DND-41 (cell line): ENCODE measurements at regions not wholly inside any gene's neighbourhood (a gene's known extent, or its start where the extent isn't known, plus 50 kb on each side); places are given as distances from the start of the nearest gene placed in this dataset.
"Not testable (repeated sequence)": the region's sequence is repeated elsewhere in the genome, so short reads cannot be mapped to it uniquely, and the experiment has no call there.

Experiments
- ATAC-seq: fragments of 200-7000 bp; cut with Tn5 transposase; 3 replicates; pipeline ENCODE4 v1.9.1; 2021; ENCODE audit warnings: low read depth; ENCODE audit not compliant: insufficient read depth
- DNase-seq: peaks from one replicate; pipeline ENCODE4 v3.0.0-alpha.2; 2020
- H2AFZ ChIP-seq: 2 replicates; pipeline ENCODE4 v1.6.0; 2012; ENCODE audit warnings: low read depth, low read length
- H3K27ac ChIP-seq: 2 replicates; pipeline ENCODE4 v1.5.1; 2012; ENCODE audit warnings: low read length, inconsistent platforms
- H3K27me3 ChIP-seq: fragments of 200-600 bp; sonication (generic); 2 replicates; pipeline ENCODE4 v1.6.0; 2012; ENCODE audit warnings: low read length, mild to moderate bottlenecking, inconsistent platforms; ENCODE audit not compliant: insufficient read depth, poor library complexity
- H3K36me3 ChIP-seq: 2 replicates; pipeline ENCODE4 v1.5.1; 2012; ENCODE audit warnings: low read length, inconsistent platforms; ENCODE audit not compliant: insufficient read depth
- H3K4me1 ChIP-seq: 2 replicates; pipeline ENCODE4 v1.5.1; 2012; ENCODE audit warnings: mild to moderate bottlenecking, low read length; ENCODE audit not compliant: insufficient read depth
- H3K4me2 ChIP-seq: 2 replicates; pipeline ENCODE4 v1.6.0; 2012; ENCODE audit warnings: mild to moderate bottlenecking, moderate library complexity, low read length, inconsistent platforms; ENCODE audit not compliant: insufficient read depth
- H3K4me3 ChIP-seq, 2 experiments: fragments of 200-600 bp in 1 of 2; shearing (Covaris generic) in 1 of 2; 2 replicates each; pipeline ENCODE4 v1.5.1; 2012 to 2016; ENCODE audit warnings: inconsistent platforms in 2 of 2, low read length in 2 of 2, mild to moderate bottlenecking in 2 of 2, low read depth in 1 of 2, moderate library complexity in 1 of 2
- H3K79me2 ChIP-seq: 2 replicates; pipeline ENCODE4 v1.6.0; 2012; ENCODE audit warnings: low read length, inconsistent platforms; ENCODE audit not compliant: insufficient read depth
- H3K9ac ChIP-seq: 2 replicates; pipeline ENCODE4 v1.6.0; 2012; ENCODE audit warnings: low read depth, mild to moderate bottlenecking, inconsistent platforms, low read length, moderate library complexity
- H3K9me3 ChIP-seq: 2 replicates; pipeline ENCODE4 v1.5.1; 2012; ENCODE audit warnings: low read length, moderate library complexity, mild to moderate bottlenecking, inconsistent platforms; ENCODE audit not compliant: insufficient read depth, severe bottlenecking
- H4K20me1 ChIP-seq: 2 replicates; pipeline ENCODE4 v1.6.0; 2012; ENCODE audit warnings: low read length; ENCODE audit not compliant: insufficient read depth
- EZH2 ChIP-seq: IDR thresholded peaks from 3 replicates; pipeline ENCODE4 v1.6.1; 2012; ENCODE audit warnings: borderline replicate concordance, low read depth, mild to moderate bottlenecking, moderate library complexity, low read length, inconsistent platforms; ENCODE audit not compliant: severe bottlenecking
- TF ChIP-seq, protein P1 (sequence below): IDR thresholded peaks from 2 replicates; pipeline ENCODE4 v1.5.1; 2012; ENCODE audit warnings: borderline replicate concordance, low read length, moderate library complexity, mild to moderate bottlenecking; ENCODE audit not compliant: poor library complexity, severe bottlenecking; ENCODE audit errors: extremely low read depth

- H3K36me3 ChIP-seq: no peaks in the 10 kb centered on the region
- H3K27me3 ChIP-seq: no peaks in the 10 kb centered on the region
- H3K4me1 ChIP-seq: peaks cover 21% of the 10 kb centered on the region
- ATAC-seq (no peak), DNase-seq (no peak)
- H2AFZ ChIP-seq: no peak overlapping the region
- TF ChIP-seq, protein P1, sequence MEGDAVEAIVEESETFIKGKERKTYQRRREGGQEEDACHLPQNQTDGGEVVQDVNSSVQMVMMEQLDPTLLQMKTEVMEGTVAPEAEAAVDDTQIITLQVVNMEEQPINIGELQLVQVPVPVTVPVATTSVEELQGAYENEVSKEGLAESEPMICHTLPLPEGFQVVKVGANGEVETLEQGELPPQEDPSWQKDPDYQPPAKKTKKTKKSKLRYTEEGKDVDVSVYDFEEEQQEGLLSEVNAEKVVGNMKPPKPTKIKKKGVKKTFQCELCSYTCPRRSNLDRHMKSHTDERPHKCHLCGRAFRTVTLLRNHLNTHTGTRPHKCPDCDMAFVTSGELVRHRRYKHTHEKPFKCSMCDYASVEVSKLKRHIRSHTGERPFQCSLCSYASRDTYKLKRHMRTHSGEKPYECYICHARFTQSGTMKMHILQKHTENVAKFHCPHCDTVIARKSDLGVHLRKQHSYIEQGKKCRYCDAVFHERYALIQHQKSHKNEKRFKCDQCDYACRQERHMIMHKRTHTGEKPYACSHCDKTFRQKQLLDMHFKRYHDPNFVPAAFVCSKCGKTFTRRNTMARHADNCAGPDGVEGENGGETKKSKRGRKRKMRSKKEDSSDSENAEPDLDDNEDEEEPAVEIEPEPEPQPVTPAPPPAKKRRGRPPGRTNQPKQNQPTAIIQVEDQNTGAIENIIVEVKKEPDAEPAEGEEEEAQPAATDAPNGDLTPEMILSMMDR: no peak
- TF ChIP-seq EZH2: no peak
- H3K27ac ChIP-seq: no peak overlapping the region
- no peak overlapping the region for H3K4me2 ChIP-seq
- no peak overlapping the region for H3K9ac ChIP-seq
- H3K9me3 ChIP-seq: no peaks in the 10 kb centered on the region
- H4K20me1 ChIP-seq: no peaks in the 10 kb centered on the region
- no peak overlapping the region for H3K4me3 ChIP-seq
- H3K79me2 ChIP-seq: no peaks in the 10 kb centered on the region
Observed at GRCh38 chr13:28607187-28607955, 51.6 kb upstream of the POMP start.

- H4K20me1 ChIP-seq: no peaks in the 10 kb centered on the region
- no peak overlapping the region for H3K4me2 ChIP-seq
- ATAC-seq (no peak), DNase-seq (no peak)
- H2AFZ ChIP-seq: no peak overlapping the region
- no peaks in the 10 kb centered on the region for H3K36me3 ChIP-seq
- TF ChIP-seq, protein P1: no peak
- no peak for TF ChIP-seq EZH2
- H3K27me3 ChIP-seq: no peaks in the 10 kb centered on the region
- H3K79me2 ChIP-seq: no peaks in the 10 kb centered on the region
- H3K27ac ChIP-seq: no peak overlapping the region
- no peak overlapping the region for H3K9ac ChIP-seq
- no peaks in the 10 kb centered on the region for H3K9me3 ChIP-seq
- H3K4me3 ChIP-seq: no peak overlapping the region
- peaks cover 13% of the 10 kb centered on the region for H3K4me1 ChIP-seq
Observed at GRCh38 chr13:28606466-28606865, 52.5 kb upstream of the POMP start.

DNA sequence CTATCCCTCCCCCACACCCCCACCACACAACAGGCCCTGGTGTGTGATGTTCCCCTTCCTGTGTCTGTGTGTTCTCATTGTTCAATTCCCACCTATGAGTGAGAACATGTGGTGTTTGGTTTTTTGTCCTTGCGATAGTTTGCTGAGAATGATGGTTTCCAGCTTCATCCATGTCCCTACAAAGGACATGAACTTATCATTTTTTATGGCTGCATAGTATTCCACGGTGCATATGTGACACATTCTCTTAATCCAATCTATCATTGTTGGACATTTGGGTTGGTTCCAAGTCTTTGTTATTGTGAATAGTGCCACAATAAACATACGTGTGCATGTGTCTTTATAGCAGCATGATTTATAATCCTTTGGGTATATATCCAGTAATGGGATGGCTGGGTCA lies 53.8 kb upstream of the POMP start:
- H3K27me3 ChIP-seq, H3K9ac ChIP-seq, H3K36me3 ChIP-seq, H3K4me2 ChIP-seq, H3K4me3 ChIP-seq, H3K4me1 ChIP-seq, H3K9me3 ChIP-seq, H4K20me1 ChIP-seq, ATAC-seq, DNase-seq, H3K27ac ChIP-seq, H3K79me2 ChIP-seq, H2AFZ ChIP-seq: not testable (repeated sequence)

DNA sequence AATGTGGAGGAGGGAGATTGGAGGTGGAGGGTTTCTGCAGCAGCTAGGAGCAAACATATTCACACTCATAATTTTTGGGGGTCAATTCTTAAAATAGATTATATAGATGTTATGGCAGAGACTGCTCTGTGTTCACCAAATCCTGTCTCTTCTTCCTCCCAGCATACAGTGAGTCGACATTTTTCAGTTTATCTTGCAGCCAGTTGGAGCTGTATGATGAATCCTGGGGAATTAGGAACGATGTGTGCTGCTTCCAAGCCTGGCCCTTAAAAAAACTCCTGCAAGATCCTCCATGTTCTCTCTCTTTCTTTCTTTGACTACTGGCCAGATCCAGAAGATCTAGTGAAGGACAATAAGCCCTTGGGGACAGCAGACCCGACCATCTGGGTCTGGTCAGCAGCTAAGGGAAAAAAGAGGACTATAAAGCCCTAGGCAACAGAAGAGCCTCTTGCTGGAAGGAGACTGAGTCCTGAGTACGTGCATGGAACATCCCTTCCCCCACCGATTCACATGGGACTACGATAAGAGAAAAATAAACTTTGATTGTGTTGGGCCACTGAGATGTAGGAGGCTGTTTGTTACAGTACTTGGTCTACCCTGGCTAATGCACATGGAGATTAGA lies 55.8 kb upstream of the POMP start:
- H3K9ac ChIP-seq: no peak overlapping the region
- no peak overlapping the region for H3K27ac ChIP-seq
- no peaks in the 10 kb centered on the region for H4K20me1 ChIP-seq
- no peaks in the 10 kb centered on the region for H3K79me2 ChIP-seq
- no peak overlapping the region for H2AFZ ChIP-seq
- no peak overlapping the region for H3K4me2 ChIP-seq
- H3K4me3 ChIP-seq: no peak overlapping the region
- H3K36me3 ChIP-seq: no peaks in the 10 kb centered on the region
- DNase-seq (no peak), ATAC-seq (no peak)
- no peaks in the 10 kb centered on the region for H3K4me1 ChIP-seq
- TF ChIP-seq EZH2: no peak
- TF ChIP-seq, protein P1: no peak
- no peaks in the 10 kb centered on the region for H3K9me3 ChIP-seq
- no peaks in the 10 kb centered on the region for H3K27me3 ChIP-seq
